Stimulated activated CD8-positive, alpha-beta memory T cell treated with anti-CD3 and anti-CD28 coated beads, Interleukin-15, amount 100 ng/mL, for 4 hours (primary cell): ENCODE measurements at regions not wholly inside any gene's neighbourhood (a gene's known extent, or its start where the extent isn't known, plus 50 kb on each side); places are given as distances from the start of the nearest gene placed in this dataset.
"Not testable (repeated sequence)": the region's sequence is repeated elsewhere in the genome, so short reads cannot be mapped to it uniquely, and the experiment has no call there.

Source experiments
- DNase-seq, 2 donors: peaks; one replicate each; pipeline ENCODE4 v3.0.0-alpha.2; 2020; ENCODE audit warnings: low read depth in 2 of 2

GRCh38 chr18:38851526-38851925, 1285.9 kb upstream of the CELF4 start:
- no peak for DNase-seq

- DNase-seq: no peak
Measured at GRCh38 chr18:38847326-38847725, 1281.7 kb upstream of the CELF4 start.

DNA sequence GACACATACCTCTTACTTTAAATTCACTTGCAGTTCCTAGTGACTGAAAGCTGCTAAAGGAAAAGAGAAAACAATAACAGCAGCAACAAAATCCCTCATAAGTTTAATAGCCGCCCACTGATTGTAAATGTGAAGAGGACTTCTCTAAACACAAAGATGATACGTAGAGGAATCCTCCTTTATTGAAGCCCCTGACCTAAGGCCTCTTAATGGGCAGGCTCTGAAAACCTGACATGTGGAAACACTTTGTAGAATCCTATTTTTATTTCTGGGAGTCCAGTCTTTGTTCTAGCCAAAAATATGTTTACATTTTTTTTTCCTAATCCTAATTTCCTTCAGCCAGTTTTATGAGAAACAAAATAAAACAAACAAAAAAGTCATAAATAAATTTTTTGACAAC, 1277.7 kb upstream of the CELF4 start:
- no peak for DNase-seq

DNA sequence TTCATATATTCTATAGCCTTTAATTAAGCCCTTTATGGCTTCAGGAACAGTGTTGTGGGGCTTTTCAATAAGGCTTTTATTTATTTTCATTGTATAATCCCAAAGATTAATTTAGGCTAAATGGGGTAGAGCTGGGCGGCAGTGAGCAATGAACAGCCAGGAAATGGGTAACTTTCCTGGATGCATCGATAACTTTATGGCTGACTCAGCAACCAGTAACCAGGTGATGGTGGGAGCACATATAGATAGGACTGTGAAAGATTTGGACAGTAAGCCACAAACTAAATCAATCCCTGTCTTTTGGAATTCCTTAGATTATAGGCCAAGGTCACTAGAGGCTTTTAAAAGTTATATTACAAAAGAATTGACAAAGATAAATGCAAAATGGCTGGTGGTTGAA, 1260.6 kb upstream of the CELF4 start:
- DNase-seq: no peak

GRCh38 chr18:38811209-38811608, 1245.6 kb upstream of the CELF4 start:
- no peak for DNase-seq

DNA sequence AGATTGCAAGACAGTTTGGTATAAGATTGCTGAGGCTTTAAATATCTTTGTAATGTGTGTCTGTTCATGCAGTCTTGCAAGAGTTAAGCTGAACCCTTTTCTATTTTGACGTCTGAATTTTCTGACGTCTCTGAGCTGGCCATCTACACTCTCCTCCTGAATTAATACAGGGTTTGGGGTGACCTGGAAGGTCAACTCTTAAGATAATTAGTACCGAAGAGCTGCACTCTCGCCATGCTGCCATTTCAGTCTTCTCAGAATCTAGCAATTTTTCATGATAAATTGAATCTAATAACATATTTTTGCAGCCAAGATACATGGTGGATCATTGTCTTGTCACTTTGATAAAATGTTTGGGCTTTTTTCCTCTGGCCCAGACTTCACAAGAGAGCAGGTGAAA, 1245.2 kb upstream of the CELF4 start:
- DNase-seq: no peak

- DNase-seq: no peak
Measured at GRCh38 chr18:38807915-38808314, 1242.3 kb upstream of the CELF4 start.

DNA sequence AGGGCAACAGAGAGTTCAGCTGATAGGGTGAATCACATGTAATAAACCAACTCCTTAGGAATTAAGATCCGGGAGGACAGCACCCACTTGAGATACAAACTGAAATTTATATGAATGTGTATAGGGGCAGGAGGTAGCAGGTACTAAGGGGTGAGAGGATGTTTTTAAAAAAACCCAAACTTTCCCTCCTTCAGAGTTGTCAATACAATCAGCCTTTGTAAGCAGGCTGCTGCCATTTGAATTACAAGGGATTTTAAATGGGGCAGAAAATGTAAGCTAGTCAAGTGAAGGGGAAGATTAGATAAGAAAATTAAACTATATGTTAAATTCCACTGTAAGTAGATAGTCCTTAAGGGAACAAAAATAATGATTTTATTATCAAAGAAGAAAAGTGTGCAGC, 1239.7 kb upstream of the CELF4 start:
- no peak for DNase-seq

DNA sequence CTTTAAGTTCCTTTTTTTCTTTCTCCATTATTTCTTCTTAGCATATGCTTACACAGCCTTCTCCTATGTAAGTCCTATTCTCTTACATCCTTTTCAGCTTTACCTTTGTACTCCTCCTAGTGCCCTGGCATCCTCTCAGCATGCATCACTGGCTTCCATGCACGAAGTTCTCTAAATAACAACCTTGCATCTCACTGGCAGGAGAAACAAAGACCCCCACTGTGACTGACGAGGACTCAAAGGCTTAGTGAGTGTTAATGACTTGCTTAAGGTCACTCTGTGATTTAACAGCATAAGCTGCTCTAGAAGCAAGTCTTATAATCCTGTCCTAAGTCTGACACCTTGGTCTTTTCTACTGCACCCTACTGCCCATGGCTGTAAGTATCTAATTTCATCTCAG, 1236.0 kb upstream of the CELF4 start:
- DNase-seq: no peak

DNA sequence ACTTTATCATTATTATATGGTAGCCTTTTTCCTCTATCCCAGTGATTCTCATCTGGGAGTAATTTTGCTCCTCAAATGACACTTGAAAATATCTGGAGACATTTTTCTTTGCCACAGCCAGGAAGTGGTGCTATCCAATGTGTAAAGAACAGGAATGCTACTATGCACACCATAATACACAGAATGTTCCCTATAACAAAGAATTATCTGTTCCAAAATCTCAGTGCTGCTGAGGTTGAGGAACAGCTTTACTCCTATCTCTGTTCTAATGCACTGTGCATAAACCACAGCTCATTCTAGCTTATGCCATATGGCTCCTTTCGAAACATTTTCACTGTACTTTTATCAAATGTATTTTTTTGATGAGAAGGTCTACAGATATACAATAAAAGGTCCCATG, 1231.2 kb upstream of the CELF4 start:
- no peak for DNase-seq

GRCh38 chr18:38792731-38793130, 1227.1 kb upstream of the CELF4 start:
- no peak for DNase-seq

GRCh38 chr18:38790786-38791185, 1225.2 kb upstream of the CELF4 start:
- no peak for DNase-seq

DNA sequence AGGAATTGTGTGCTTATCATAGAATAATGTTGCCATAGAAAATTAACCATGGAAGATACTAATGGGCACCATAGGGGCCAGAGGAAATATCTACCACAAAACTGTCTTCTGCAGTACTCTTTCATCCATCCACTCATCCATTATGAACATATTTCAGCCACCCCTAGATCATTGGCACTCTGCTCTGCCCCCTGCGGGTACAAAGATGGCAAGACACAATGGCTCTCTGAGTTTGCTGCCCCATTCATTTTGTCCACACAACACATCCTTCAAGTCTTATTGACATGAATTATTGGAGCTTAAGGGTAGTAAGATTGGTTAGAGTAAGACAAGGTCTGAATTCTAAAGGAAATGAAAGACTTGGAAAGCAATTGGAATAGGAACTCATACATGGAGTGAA, 1224.7 kb upstream of the CELF4 start:
- no peak for DNase-seq

DNA sequence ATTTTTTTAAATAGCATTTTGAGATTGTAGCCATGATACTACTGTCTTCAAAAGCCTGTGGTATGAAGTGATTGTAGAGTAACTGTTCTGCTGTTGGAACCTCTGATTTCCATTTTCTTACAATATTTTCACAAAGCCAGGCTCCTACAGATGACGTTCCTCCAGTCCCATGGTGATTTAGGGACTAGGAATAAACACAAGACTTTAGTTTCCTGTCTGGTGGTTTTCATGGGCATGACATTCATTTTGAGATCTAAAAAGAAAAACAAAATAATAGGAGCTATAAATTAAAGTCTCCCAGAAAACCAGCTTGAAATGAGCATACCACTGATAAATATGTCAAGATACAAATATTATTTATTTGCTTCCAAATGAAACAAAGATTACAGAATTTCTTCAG, 1223.5 kb upstream of the CELF4 start:
- DNase-seq: no peak

- no peak for DNase-seq
Measured at GRCh38 chr18:38786906-38787305, 1221.3 kb upstream of the CELF4 start.

DNA sequence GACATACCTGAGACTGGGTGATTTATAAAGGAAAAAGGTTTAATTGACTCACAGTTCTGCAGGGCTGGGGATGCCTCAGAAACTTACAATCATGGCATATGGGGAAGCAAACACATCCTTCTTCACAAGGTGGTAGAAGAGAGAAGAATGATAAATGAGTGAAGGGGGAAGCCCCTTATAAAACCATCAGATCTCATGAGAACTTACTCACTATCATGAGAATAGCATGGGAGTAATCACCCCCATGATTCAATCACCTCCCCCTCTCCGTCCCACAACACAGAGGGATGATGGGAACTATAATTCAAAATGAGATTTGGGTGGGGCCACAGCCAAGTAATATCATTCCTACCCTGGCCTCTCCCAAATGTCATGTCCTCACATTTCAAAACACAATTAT, 1206.0 kb upstream of the CELF4 start:
- DNase-seq: not testable (repeated sequence)

DNA sequence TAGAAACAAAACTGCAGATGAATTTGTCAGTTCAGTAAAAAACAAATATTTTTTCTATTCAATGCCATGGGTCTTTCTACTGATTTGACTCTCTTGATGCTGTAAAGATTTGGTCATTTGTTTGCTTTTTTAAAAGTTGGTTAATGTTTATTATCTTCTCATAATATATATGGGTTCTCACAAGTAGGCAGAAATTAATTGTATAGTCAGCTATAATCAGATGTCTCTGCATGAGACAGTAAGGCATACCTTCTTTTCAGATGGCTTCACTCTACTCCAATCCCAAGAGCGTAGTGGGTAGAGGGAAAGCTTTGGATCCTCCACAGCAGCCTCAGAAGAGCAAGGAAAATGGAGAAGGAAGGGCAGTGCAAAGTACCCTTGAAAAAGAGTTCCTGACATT, 1202.9 kb upstream of the CELF4 start:
- no peak for DNase-seq

DNA sequence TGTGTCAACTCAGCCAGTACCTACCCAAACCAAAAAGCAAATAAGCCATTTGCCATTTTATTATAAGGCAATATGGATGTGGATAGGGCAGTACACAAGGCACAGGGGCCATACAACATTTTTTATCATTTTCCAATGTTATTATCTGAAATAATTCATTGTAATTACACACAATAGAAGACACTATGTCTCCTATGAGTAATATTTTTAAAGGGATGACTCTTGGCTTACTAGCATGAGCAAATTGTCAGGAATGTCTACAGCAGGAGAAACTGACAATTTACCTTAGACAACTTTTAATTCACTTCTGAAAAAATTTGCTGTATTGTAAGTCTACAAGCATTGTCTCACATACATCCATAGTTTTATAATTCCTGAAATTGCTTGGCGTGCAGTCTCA, 1193.9 kb upstream of the CELF4 start:
- no peak for DNase-seq

DNA sequence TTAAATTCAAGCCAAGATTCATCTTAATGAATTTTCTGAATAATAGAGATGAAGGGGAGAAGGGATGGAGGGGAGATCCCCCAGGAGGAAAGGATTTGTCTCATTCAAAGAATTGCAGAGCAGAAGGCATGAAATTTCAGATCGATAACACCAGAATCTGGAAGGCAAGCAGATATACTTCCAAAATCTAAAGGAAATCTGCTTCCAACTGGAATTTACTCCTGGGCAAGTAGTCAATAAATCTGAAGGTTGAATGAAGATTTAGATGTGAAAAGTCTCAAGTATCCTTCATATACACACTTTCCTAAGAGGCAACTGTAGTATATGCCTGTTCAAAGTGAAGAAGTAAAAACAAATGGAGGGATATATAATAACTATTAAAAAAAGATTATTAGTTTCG, 1190.8 kb upstream of the CELF4 start:
- DNase-seq: no peak

GRCh38 chr18:38752430-38752829, 1186.8 kb upstream of the CELF4 start:
- DNase-seq: no peak

- no peak for DNase-seq
Measured at GRCh38 chr18:38751898-38752297, 1186.3 kb upstream of the CELF4 start.

DNA sequence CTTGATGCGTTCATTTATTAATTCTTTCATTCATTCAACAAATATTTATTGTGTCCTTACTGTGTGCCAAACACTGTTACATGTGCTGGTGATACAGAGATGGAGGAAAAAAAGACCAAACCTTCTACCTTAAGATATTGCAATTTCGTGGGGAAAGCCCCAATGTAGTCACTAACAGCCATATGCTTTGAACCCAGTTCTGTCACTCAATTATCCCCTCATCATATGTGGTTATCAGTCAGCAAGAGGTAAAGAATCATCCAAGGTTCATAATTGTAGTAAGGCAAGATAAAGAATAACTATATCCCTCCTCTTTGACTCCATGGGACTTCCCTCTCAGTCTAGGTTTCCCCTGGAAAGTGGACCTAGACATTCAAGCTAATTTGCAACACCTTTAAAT, 1185.6 kb upstream of the CELF4 start:
- no peak for DNase-seq

DNA sequence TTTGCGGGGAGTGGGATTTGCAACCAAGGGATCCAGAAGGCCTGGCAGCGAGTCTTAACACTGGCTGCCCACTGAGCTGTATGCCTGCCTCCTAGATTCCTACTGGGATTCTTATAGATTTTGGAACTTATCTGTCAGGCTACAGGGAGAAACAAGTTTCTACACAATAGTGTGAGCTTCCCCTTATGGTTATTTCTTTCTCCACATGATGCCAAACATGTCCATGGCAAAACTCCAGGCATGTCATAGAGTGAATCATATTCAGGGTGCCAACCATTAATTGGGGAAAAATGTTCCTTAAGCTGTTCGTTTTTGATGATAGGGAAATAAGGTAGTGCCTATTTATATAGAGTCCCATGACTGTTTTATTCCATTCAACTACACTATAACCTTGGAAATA, 1185.2 kb upstream of the CELF4 start:
- DNase-seq: no peak

GRCh38 chr18:38747153-38747552, 1181.6 kb upstream of the CELF4 start:
- DNase-seq: no peak

DNA sequence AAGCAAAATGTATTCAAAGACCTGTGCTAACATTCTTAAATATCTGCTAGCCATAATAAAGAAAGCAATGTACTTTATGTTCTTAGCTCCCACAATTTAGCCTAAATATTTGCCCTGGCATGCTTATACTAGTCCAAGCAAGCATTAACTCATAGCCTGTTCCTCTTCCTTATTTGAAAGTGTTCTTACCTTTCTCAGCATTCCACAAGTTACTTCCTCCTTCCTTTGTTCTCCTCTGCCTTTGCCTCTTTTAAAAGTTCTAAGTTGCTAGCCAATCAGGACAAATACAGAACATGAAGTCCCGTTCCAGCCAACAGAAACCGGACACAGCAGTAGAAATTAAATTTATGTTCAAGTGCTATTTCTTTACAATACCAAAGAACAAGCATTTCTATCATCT, 1154.6 kb upstream of the CELF4 start:
- DNase-seq: not testable (repeated sequence)
